Hematopoietic multipotent progenitor cell treated with erythropoietin and hydrocortisone succinate and interleukin-3 and kit ligand, for 17 days (in vitro differentiated cells): ENCODE measurements at regions not wholly inside any gene's neighbourhood (a gene's known extent, or its start where the extent isn't known, plus 50 kb on each side); places are given as distances from the start of the nearest gene placed in this dataset.
"Not testable (repeated sequence)": the region's sequence is repeated elsewhere in the genome, so short reads cannot be mapped to it uniquely, and the experiment has no call there.

ENCODE experiments used
- DNase-seq: peaks from one replicate; pipeline ENCODE4 v3.0.0-alpha.2; 2015; ENCODE audit warnings: low spot score

DNA sequence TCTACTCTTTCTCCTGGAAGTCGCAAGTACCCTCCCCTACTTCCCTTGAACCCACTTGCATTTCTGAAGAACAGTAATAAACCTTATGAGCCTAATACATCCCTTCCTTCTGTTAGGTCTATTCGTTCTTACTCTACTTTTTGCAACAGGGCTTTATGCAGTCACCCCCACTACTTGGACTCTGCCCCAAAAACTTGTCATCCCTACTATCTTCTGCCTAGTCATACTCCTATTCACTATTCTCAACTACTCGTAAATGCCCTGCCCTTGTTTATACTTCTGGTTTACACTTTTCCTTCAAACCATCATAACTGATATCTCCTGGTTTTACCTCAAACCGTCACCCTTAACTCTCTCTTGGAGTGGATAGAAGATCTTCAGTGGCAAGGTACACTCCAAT, 55.2 kb upstream of the SLIT2 start:
- DNase-seq, result no peak

DNA sequence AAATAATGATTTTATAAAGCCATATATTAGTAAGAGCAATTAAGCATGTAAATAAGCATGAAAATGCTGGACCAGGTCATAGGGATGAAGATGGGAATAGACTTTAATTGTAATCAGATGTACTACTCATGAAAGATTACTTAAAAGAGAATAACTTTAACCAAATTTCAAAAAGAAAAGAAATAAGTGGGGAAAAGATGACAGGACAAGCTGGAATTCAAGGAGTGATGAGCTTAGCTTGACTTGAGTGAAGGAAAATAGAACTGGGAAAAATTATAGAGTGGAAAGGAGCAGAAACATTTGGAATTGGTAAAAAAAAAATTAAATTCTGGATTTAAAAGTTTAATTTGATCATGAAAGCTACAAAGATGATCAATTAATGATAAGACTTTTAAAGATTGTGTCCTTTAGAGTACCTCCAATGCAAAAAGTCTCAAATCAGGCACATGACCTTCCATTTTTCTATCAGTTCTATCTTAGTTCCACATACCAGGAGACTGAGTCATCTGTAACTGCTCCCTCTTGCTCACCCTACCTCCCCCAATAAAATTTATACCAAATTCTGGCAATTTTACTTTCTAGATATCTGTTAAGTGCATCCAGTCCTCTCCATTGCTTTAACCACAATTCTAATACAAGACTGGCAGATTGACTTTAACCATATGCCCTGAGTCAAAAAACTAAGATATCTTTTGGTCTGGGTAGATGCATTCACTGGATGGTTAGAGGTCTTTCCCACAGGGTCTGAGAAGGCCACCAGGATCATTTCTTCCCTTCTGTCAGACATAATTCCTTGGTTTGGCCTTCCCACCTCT, 56.4 kb upstream of the SLIT2 start:
- DNase-seq, result no peak

DNA sequence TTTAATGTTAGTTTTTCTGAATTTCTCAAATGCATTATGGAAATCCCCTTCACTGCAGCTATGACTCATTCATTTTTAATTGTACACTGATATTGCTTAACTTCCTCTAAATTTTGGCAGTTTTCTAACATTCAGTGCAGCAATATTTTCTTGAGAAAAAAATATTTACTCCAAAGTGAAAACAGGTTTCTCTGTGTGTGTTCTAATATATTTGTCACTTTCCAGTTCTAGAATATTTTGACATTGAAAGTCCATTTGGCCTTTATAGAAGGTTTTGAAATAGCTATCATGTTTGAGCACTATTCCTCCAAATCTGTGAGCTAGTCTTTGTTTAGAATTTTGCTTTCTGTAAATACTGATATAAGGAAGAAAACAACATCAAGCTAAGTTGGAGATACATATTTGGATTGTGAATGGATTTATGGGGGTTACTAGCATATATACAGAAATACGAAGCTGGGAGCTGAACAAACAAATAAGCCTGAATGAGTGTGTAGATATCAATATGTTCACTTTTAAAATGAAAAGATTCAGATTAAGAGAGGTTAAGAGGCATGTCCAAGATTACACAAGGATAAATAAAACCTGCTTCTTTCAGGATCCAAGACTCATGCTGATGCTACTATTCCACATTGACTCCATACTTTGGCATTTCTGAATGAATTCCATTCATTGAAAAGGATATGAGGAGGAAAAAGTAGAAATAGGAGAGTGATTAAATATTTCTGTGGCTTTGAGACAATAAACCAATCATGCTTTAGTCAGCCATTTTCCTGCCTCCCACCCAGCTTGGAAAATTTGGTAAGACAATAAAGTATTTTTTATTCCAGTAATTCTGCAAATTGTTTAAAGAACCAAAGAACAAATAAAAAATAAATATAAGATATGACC, 57.3 kb upstream of the SLIT2 start:
- DNase-seq, result no peak

DNA sequence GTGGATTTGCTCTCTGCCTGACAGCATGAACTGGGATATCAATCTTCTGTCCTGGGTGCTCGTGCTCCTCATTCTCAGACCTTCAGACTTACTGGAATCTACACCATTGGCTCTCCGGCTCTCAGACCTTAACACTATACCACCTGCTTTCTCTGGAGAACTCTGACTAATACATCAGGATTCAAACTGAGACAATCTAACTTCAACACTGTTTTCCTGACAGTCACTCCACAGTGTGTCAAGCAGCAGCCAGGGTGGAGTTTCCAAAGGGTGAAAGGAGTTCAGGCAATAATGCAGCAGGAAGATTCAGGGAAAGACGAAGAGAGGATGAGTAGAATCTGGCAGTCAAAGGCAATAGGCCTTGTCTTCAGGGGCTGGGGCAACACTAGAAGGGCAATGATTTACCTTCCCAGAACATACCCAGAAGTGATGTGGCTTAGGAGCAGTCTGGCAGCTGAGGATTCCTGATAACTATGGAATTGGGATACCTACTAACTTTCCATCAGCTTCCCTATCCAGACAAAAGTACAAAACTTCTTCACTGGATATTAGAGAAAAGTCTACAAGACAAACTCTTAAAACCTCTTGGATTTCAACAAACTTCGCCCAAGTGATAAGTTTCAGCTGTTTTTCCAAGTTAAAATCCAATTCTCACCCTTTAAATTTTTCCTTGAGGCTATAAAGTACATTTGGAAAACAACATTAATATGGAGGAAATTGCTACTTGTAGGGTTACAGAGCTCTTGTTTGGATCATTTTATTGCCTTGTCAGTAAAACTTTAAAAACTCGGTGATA, 58.4 kb upstream of the SLIT2 start:
- DNase-seq, result no peak

DNA sequence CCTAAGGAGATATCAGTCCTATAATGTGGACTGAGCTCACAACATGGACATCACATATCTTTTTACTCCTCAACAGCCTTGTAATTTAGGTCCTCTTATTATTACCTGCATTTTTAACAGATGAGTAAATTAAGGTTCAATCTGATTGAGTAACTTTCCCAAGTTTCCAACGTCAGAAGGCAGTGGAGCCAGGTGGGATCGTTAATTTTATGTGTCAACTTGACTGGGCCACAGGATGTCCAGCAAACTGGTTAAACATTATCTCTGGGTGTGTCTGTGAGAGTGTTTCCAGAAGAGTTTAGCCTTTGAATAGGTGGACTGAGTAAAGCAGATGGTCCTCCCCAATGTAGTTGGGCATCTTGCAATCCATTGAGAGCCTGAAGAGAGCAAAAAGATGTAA, 59.0 kb upstream of the SLIT2 start:
- DNase-seq, result no peak

DNA sequence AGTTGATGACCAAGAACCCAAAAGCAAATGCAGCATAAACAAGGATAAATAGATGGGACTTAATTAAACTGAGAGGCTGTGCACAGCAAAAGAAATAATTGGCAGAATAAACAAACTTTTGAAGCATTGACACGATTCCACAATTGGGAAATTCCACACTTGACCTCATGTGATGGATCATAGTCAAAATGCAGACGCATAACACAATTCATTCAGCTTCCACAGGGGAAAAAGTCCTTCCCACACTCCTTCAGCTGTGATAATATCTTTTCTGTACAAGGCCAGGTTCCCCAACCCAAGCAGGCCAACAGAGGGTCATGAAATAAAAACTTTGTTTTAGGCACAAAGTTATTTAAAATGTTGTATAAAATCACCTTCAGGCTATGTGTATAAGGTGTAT, 66.6 kb upstream of the SLIT2 start:
- no peak for DNase-seq

DNA sequence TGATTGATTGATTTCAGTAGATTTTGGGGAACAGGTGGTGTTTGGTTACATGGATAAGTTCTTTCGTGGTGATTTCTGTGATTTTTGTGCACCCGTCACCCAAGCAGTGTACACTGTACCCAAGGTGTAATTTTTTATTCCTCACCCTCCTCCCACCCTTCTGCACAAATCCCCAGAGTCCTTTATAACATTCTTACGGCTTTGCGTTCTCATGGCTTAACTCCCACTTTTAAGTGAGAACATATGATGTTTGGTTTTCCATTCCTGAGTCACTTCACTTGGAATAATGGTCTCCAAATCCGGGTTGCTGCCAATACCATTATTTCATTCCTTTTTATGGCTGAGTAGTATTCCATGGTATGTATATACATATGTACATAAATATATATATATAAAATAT, 68.6 kb upstream of the SLIT2 start:
- DNase-seq, result not testable (repeated sequence)

DNA sequence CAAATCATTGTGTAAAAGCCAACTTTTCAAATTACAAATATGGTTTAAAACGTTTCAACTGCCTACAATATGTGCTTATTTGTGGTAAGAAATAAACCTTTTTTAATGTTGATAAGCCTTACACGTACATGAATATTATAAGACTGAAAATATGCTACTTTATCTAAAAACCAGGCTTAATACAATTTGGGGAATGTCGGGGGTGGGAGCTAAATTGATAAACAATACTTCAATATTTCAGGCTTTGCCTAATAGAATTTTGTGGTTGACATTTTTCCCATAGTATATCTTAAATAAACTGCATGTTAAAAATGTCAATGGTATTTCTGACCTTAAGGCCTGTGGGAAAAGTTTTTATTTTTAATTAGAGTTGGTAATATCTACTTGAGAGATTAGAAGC, 69.8 kb upstream of the SLIT2 start:
- DNase-seq, result no peak

DNA sequence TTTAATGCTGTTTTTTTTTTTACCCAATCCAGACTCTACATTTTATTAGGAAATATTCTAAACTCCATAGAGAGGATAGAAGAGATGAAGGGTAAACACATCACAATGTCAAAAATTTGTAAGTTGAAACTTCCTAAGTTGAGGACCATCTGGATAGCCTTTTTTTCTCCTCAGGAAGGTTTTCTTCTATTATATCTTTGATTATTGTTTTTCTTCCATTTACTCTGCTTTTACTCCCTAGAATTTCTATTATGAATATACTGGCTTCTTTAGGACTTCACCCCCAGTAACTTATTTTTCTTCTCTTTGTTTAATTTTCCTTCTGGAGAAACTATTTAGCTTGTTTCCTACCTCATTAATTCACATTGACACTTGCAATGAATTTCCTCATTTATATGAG, 71.2 kb upstream of the SLIT2 start:
- no peak for DNase-seq

DNA sequence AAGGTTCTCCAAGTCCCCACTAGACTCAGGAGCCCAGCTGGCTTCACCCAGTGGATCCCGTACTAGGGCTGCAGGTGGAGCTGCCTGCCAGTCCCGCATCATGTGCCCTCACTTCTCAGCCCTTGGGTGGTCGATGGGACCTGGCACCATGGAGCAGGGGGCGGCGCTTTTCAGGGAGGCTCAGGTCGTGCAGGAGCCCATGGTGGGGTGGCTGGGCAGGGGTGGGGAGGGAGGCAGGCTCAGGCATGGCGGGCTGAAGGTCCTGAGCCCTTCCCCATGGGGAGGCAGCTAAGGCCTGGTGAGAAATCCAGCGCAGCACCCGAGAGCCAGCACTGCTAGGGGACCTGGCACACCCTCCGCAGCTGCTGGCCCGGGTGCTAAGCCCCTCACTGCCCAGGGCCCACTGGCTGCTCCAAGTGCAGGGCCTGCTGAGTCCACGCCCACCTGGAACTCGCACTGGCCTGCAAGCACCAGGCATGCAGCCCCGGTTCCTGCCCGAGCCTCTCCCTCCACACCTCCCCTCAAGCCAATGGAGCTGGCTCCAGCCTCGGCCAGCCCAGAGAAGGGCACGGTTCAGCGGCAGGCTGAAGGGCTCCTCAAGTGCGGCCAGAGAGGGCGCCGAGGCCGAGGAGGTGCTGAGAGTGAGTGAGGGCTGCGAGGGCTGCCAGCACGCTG, 72.7 kb upstream of the SLIT2 start:
- DNase-seq, result no peak

DNA sequence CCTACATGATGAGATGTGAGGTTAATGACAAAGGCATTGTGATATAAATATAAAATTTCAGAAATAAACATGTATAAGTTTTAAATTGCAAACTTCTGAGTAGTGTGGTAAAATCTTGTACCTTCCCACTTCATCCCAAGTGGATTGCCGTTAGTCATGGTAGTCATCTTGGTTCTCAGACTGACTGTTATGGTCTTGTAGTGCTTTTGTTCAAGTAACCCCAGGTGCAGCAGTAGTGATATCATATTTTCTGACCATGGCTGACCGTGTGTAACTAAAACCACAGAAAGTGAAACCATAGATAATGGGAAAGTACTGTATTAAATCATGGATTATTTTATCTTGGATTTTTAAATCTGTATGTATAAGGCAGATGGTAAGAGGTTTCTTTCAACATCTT, 74.8 kb upstream of the SLIT2 start:
- DNase-seq, result no peak

DNA sequence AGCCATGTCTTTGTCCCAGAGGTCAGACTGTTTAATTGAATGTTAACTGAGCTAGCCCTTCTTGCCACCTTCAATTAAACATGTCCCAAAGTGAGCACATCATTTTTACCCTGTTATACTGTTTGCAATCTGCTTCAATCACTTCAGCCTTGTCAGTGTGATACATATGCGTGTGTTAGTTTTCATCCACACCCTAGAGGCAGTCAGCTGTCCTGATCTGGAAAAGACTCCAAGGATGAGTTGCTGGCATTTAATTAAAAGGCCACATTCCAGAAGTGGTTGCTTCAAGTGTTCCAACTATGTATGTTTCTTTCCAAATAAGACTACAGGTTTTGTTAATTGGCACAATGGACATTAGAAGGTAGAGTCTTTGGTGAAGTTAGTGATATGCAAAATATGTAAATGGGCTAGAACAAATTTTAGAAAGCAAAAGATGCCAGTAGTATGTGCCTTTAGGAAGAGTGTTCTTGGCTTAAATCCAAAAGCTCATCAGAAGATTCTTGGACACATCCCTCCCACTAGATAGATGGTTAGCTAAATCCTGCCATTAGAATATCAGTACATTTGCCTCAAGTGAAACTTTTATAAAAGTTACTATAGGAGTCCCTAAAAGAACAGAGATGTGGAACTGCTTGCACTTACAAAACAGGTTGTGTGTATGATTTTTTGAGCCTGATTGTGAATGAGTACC, 79.5 kb upstream of the SLIT2 start:
- no peak for DNase-seq

DNA sequence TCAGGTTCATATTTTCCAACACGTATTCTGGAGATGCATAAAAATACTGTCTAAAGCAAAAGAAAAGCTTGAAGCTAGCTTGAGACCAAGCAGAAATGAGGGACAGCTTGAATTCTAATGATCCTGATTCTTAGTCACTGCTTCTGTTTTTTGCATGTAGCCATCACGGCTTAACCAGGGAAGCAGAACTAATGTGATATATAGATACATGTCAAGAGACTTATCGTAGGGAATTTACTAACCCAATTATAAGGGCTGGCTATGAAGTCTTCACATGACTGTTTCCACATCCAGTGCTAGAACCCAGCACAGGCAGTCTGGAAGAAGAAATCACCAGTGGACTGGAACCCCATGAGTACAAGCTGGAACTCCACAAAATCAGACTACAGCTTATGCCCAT, 85.2 kb upstream of the SLIT2 start:
- no peak for DNase-seq

DNA sequence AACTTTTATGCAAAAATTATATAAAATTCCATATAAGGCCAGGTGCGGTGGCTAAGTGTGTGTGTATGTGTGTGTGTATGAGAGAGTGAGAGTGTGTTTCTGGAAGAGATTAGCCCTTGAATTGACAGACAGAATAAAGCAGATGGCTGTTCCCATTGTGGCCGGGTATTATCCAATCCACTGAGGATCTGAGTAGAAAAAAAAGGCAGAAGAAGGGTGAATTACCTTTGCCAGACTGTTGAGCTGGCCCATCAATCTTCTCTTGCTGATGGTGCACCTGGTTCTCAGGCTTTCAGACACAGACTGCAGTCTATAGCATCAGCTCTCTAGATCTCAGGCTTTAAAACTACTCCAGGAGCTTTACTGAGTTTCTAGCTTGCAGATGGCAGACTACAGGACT, 92.2 kb upstream of the SLIT2 start:
- DNase-seq, result no peak

DNA sequence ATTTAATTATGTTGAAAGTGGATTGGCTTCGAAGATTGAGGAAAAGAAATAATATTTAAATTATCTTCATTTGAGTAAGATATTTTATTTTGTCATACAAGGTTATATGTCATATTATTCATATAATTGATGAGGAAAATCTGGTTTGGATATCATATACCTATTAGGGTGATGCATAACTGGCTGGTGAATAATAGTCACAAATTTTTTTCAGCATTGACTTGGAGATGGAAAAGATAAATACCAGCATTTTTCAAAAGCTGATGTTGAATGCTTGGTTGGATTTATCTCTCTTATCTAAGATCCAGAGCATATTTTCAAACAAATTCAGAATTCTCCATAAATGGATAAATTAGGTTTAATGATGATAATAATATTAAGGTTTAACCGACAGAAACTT, 93.5 kb upstream of the SLIT2 start:
- no peak for DNase-seq

DNA sequence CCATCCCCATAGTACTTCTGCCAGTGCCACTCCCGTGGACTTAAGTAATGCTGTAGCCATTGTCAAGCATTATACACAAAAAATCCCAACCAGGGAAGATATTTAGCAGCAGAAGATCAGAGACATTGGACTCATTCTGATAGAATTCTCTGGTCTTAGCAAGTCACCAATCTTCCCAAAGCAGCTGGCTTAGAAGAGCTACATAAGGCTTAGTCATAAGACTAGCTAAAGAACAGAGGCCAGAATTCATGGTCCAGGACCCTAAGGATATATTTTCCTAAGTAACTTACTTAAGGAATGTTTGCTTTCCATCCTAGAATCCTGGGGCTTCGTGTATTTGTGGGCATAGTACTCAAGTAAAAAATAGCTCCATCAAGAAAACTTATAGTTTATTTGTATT, 100.3 kb upstream of the SLIT2 start:
- no peak for DNase-seq

DNA sequence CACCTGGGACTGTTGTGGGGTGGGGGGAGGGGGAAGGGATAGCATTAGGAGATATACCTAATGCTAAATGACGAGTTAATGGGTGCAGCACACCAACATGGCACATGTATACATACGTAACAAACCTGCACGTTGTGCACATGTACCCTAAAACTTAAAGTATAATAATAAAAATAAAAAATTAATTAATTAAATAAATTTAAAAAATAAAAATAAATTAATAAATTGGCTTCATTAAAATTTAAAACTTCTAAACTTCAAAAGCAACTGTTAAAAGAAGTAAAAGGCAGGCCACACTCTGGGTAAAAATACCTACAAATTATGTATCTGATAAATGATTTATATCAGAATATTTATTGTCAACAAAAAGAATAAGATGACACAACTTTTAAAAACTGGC, 102.6 kb upstream of the SLIT2 start:
- not testable (repeated sequence) for DNase-seq

DNA sequence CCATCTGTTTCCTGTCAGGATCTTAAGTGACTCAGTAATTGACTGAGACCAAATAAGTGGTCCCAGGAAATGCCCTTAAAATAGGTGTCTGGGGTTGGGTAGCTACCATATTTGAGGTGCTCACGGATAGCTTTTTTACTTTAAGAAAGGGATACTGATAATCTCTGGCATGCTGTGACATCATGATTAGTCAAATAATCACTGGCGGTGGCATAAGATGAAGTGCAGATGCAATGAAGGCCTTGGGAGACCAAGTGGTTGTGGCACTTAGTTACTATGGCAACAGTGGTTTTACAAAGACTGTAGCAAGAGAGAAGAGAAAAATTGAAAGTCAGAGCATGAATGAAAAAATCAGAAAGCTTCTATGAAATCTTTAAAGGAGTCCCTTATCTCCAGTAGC, 114.5 kb upstream of the SLIT2 start:
- DNase-seq, result no peak

DNA sequence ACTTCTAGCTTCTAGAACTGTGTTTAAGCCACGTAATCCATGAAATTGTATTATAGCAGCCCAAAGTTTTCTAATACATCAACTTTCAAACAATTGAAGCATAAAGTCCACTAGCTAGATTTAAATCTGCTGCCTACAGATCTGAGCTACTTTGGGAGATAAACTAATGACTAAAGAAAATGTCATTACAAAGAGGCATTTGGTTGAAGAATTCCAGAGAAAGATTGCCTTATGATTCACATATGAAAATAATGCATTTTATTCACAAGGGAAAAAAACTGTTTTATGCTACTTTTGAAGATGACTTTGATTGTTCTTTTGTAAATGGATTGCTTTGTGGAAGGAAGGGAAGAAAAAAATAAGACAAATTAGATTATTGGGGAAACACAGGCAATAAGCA, 124.1 kb upstream of the SLIT2 start:
- no peak for DNase-seq

DNA sequence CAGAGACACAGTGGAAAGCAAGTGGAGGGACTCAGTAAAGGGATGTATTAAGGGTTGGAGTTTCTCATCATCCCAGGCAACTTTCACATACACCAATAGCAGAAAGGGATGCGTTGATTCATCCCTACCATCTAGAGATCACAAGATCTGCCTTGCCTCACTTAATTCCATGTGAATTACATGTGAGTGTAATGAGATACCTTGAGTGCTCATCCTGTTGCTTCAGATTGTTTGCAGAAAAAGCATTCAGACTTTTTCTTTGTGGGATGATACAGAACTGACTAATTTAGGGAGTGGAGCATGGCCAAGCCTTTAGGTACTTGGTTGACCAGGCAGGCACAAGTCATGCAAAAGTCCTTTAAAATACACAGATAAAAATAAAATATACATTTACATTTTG, 124.8 kb upstream of the SLIT2 start:
- no peak for DNase-seq

DNA sequence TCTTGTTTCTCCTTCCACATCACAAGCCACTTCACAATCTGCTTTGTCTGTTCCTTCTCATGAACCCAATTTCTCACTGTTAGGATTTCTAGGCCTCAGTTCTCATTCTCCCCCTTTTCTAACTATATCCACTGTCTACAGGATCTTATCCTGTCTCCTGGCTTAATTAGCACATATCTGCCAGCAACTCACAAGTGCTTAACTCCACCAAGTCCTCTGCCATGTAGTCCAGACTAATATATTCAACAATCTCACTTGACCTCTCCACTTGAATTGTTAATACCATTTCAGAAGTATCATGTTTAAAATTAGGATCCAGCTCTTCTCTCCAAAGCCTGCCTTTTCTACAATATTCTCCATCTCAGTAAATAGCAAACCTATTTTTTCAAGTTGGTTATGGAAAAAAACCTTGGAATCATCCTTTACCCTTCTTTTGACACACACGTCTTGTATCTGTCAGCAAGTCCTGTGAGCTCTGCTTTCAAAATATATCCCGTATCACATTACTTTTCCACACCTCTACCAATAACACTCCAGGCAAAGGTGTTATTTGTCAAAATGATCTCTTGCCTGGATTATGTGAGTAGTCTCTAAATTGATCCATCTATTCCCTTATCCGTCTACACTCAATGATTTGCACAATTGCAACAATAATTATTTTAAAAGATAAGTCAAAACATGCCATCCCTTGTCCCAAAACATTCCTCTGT, 127.2 kb upstream of the SLIT2 start:
- DNase-seq, result no peak
